Activated CD4-positive, alpha-beta T cell treated with anti-CD3 and anti-CD28 coated beads, Interleukin-2, amount 50 U/mL, for 16 hours (primary cell): ENCODE measurements at regions not wholly inside any gene's neighbourhood (a gene's known extent, or its start where the extent isn't known, plus 50 kb on each side); places are given as distances from the start of the nearest gene placed in this dataset.
"Not testable (repeated sequence)": the region's sequence is repeated elsewhere in the genome, so short reads cannot be mapped to it uniquely, and the experiment has no call there.

Experiments
- DNase-seq: peaks from one replicate; pipeline ENCODE4 v3.0.0-alpha.2; 2020

GRCh38 chrX:145393702-145394235 is 146.5 kb downstream of the SPANXN1 start:
- peak; percentile 25 for DNase-seq

GRCh38 chrX:145394344-145394743 is 147.0 kb downstream of the SPANXN1 start:
- no peak for DNase-seq

GRCh38 chrX:145396612-145397011 is 149.3 kb downstream of the SPANXN1 start:
- no peak for DNase-seq

GRCh38 chrX:145405012-145405411 is 157.7 kb downstream of the SPANXN1 start:
- DNase-seq, result peak; percentile 45

GRCh38 chrX:145410622-145411021 is 163.3 kb downstream of the SPANXN1 start:
- DNase-seq, result no peak

GRCh38 chrX:145436211-145436610 is 188.9 kb downstream of the SPANXN1 start:
- not testable (repeated sequence) for DNase-seq

GRCh38 chrX:145464650-145465049 is 217.3 kb downstream of the SPANXN1 start:
- DNase-seq, result no peak

GRCh38 chrX:145475725-145476124 is 228.4 kb downstream of the SPANXN1 start:
- DNase-seq, result no peak

- no peak for DNase-seq
Observed at GRCh38 chrX:145484740-145485139, 237.4 kb downstream of the SPANXN1 start.

- DNase-seq, result no peak
Observed at GRCh38 chrX:145502670-145503069, 255.4 kb downstream of the SPANXN1 start.

- DNase-seq, result no peak
Observed at GRCh38 chrX:145506214-145506613, 258.9 kb downstream of the SPANXN1 start.

GRCh38 chrX:145524931-145525330 is 277.6 kb downstream of the SPANXN1 start:
- DNase-seq, result no peak

- DNase-seq, result no peak
Observed at GRCh38 chrX:145532176-145532780, 285.0 kb downstream of the SPANXN1 start.

GRCh38 chrX:145533534-145533933 is 284.1 kb upstream of the SLITRK2 start:
- DNase-seq, result no peak

- no peak for DNase-seq
Observed at GRCh38 chrX:145549496-145549895, 268.1 kb upstream of the SLITRK2 start.

GRCh38 chrX:145552643-145553042 is 265.0 kb upstream of the SLITRK2 start:
- peak; percentile 6 for DNase-seq

- DNase-seq, result no peak
Observed at GRCh38 chrX:145553702-145554101, 263.9 kb upstream of the SLITRK2 start.

- DNase-seq, result no peak
Observed at GRCh38 chrX:145563159-145563558, 254.5 kb upstream of the SLITRK2 start.

GRCh38 chrX:145609951-145610511 is 207.6 kb upstream of the SLITRK2 start:
- DNase-seq, result no peak

- DNase-seq, result no peak
Observed at GRCh38 chrX:145613894-145614293, 203.7 kb upstream of the SLITRK2 start.

GRCh38 chrX:145620666-145621065 is 197.0 kb upstream of the SLITRK2 start:
- DNase-seq, result no peak

GRCh38 chrX:145623453-145623852 is 194.2 kb upstream of the SLITRK2 start:
- no peak for DNase-seq

- DNase-seq, result no peak
Observed at GRCh38 chrX:145630081-145630480, 187.5 kb upstream of the SLITRK2 start.

- no peak for DNase-seq
Observed at GRCh38 chrX:145630806-145631435, 186.7 kb upstream of the SLITRK2 start.
